ENCODE measurements at regions not wholly inside any gene's neighbourhood (a gene's known extent, or its start where the extent isn't known, plus 50 kb on each side); places are given as distances from the start of the nearest gene placed in this dataset.

DNA sequence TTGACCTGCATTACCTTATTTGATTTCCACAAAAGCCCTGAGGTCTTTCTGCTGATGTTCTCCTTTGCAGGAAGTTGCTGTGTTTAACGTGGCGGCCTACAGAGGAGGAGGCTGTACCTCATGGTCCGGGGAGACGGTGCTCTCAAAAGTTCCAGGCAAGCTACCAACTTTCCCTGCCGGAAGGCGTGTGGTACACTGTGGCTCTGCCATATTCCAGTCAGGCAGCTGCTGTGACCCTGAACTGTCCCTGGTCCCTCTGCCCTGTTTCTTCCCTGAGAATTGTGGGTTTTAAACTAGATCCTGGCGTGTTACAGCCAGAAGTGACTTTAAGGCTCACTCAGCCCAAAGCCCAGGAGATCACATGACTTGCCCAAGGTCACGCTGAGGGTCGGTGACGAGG lies 139.2 kb downstream of the TEX36 start:
- H3K9me3 ChIP-seq (ENCODE audit: control extremely low read depth in 1 of 3, control insufficient read depth in 2 of 3, insufficient read depth in 1 of 3, low read length in 2 of 3) = peaks cover 0 to 4% (median 0%) of the 10 kb centered on the region in 3 donors
- Mint-ChIP-seq H3K27me3 (peaks cover 9% of the 10 kb centered on the region), H3K9me3 (ENCODE audit: insufficient read depth) (no peaks in the 10 kb centered on the region), H3K27ac (no peak overlapping the region), H3K4me3 (no peak overlapping the region), H3K4me1 (no peaks in the 10 kb centered on the region)
- no peak overlapping the region for H2AFZ ChIP-seq (ENCODE audit: insufficient read depth, low read depth, low read length, poor library complexity, severe bottlenecking)
- H4K20me1 ChIP-seq (ENCODE audit: control insufficient read depth, insufficient read depth, low read length, poor library complexity, severe bottlenecking) = no peaks in the 10 kb centered on the region
- H3K27ac ChIP-seq (ENCODE audit: low read length in 2 of 2) = no peak overlapping the region
- intact Hi-C loops (cut with micrococcal nuclease) = no loop called here
- WGBS (ENCODE audit: insufficient coverage) = 85% methylated on average over 10 of the region's 10 CpGs
- no peak overlapping the region for H3K9ac ChIP-seq (ENCODE audit: low read length)
- ChIA-PET CTCF (no interaction called here), POLR2A (no interaction called here)
- H3K4me3 ChIP-seq (ENCODE audit: control extremely low read depth in 1 of 5, extremely low read depth in 1 of 5, insufficient read depth in 1 of 5, low read depth in 2 of 5, low read length in 4 of 5) = no peak overlapping the region
- no peaks in the 10 kb centered on the region for H3K36me3 ChIP-seq (replicated peaks in 1 of 2; ENCODE audit: control extremely low read depth in 1 of 2, control insufficient read depth in 1 of 2, extremely low read depth in 1 of 2, insufficient read depth in 2 of 2, low read length in 1 of 2)
- H3K4me2 ChIP-seq (replicated peaks; ENCODE audit: low read depth, low read length, poor library complexity, severe bottlenecking) = no peak overlapping the region
- ATAC-seq (ENCODE audit: low read depth) = no peak
- H3K79me2 ChIP-seq (ENCODE audit: control insufficient read depth, insufficient read depth, low read length) = no peaks in the 10 kb centered on the region
- no peaks in the 10 kb centered on the region for H3K27me3 ChIP-seq (replicated peaks in 1 of 4; ENCODE audit: control extremely low read depth in 1 of 4, control insufficient read depth in 3 of 4, insufficient read depth in 4 of 4, low read length in 3 of 4)
- DNase-seq = no peak
- no peak for TF ChIP-seq EZH2 (IDR thresholded peaks at IDR 0.05; ENCODE audit: borderline replicate concordance, insufficient read depth, low read depth, low read length, poor library complexity, severe bottlenecking)
- no peaks in the 10 kb centered on the region for H3K4me1 ChIP-seq (ENCODE audit: control insufficient read depth in 2 of 2, insufficient read depth in 2 of 2, low read length in 2 of 2)

DNA sequence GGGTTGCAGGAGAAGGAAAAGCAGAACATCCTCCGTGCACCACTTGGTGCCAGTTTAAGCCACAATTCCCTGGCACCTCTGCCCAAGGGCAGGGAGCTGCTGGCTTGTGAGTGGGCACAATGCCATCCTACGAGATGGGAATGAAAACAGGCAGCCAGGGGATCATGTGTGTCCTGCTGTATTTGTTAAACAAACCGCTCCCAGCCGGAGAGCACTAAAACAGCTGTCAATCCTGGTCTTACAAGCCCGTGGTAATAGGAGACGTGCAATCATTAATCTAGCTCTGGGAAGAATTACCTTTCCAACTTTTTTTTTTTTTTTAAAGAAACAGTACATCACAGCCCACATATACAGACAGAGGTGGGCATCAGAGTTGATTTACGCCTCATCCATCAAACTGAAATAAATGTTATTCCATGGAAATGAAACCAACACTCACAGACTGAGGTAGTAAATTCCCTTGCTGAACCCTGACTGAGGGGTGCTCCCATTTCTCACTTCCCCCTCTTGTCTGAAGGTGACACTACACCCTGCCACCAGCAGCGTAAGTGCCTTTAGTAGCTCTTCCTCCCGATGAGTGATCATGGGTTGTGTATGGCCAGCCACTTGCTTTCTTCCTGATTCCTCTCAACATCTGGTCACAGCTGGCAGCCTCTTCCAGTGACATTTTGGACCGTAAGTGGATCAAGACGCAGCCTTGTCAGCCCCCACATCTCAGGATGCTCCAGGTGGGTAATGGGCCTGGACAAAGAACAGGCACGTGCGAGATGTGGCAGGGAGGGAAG lies 143.8 kb downstream of the TEX36 start:
- H3K4me2 ChIP-seq (replicated peaks; ENCODE audit: low read depth, low read length, poor library complexity, severe bottlenecking) = no peak overlapping the region

More for the DNA sequence above, 143.8 kb downstream of the TEX36 start:
- Histone ChIP-seq H3K9ac (ENCODE audit: low read length) (no peak overlapping the region), H3K27me3 (replicated peaks in 1 of 4; ENCODE audit: control extremely low read depth in 1 of 4, control insufficient read depth in 3 of 4, insufficient read depth in 4 of 4, low read length in 3 of 4) (no peaks in the 10 kb centered on the region), H3K9me3 (ENCODE audit: control extremely low read depth in 1 of 3, control insufficient read depth in 2 of 3, insufficient read depth in 1 of 3, low read length in 2 of 3) (peaks cover 0 to 4% (median 0%) of the 10 kb centered on the region in 3 donors), H3K4me1 (ENCODE audit: control insufficient read depth in 2 of 2, insufficient read depth in 2 of 2, low read length in 2 of 2) (no peaks in the 10 kb centered on the region), H3K79me2 (ENCODE audit: control insufficient read depth, insufficient read depth, low read length) (no peaks in the 10 kb centered on the region), H4K20me1 (ENCODE audit: control insufficient read depth, insufficient read depth, low read length, poor library complexity, severe bottlenecking) (no peaks in the 10 kb centered on the region), H2AFZ (ENCODE audit: insufficient read depth, low read depth, low read length, poor library complexity, severe bottlenecking) (no peak overlapping the region), H3K27ac (ENCODE audit: low read length in 2 of 2) (no peak overlapping the region), H3K4me3 (ENCODE audit: control extremely low read depth in 1 of 5, extremely low read depth in 1 of 5, insufficient read depth in 1 of 5, low read depth in 2 of 5, low read length in 4 of 5) (no peak overlapping the region), H3K36me3 (replicated peaks in 1 of 2; ENCODE audit: control extremely low read depth in 1 of 2, control insufficient read depth in 1 of 2, extremely low read depth in 1 of 2, insufficient read depth in 2 of 2, low read length in 1 of 2) (no peaks in the 10 kb centered on the region)
- POLR2A ChIA-PET = no interaction called here
- Mint-ChIP-seq H3K27me3 (peaks cover 5% of the 10 kb centered on the region), H3K27ac (no peak overlapping the region), H3K9me3 (ENCODE audit: insufficient read depth) (no peaks in the 10 kb centered on the region), H3K4me1 (no peaks in the 10 kb centered on the region), H3K4me3 (no peak overlapping the region)
- CTCF ChIA-PET = no interaction called here
- DNase-seq = no peak
- intact Hi-C loops (cut with micrococcal nuclease) = no loop called here
- 72% methylated on average over 11 of the region's 13 CpGs for WGBS (ENCODE audit: insufficient coverage)
- TF ChIP-seq, protein P1, sequence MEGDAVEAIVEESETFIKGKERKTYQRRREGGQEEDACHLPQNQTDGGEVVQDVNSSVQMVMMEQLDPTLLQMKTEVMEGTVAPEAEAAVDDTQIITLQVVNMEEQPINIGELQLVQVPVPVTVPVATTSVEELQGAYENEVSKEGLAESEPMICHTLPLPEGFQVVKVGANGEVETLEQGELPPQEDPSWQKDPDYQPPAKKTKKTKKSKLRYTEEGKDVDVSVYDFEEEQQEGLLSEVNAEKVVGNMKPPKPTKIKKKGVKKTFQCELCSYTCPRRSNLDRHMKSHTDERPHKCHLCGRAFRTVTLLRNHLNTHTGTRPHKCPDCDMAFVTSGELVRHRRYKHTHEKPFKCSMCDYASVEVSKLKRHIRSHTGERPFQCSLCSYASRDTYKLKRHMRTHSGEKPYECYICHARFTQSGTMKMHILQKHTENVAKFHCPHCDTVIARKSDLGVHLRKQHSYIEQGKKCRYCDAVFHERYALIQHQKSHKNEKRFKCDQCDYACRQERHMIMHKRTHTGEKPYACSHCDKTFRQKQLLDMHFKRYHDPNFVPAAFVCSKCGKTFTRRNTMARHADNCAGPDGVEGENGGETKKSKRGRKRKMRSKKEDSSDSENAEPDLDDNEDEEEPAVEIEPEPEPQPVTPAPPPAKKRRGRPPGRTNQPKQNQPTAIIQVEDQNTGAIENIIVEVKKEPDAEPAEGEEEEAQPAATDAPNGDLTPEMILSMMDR (IDR thresholded peaks at IDR 0.05) = no peak
- no peak for TF ChIP-seq EZH2 (IDR thresholded peaks at IDR 0.05; ENCODE audit: borderline replicate concordance, insufficient read depth, low read depth, low read length, poor library complexity, severe bottlenecking)
- no peak for ATAC-seq (ENCODE audit: low read depth)

Measured in B cell (primary cell).